GM18951 (cell line): ENCODE measurements at regions not wholly inside any gene's neighbourhood (a gene's known extent, or its start where the extent isn't known, plus 50 kb on each side); places are given as distances from the start of the nearest gene placed in this dataset.

Source experiments
- POLR2A ChIP-seq: IDR thresholded peaks from 4 replicates; pipeline ENCODE4 v1.6.1; 2011; ENCODE audit warnings: mild to moderate bottlenecking; ENCODE audit not compliant: insufficient read length, insufficient read depth; ENCODE audit errors: extremely low read depth
- in situ Hi-C: fragments of 300-500 bp; cut with MboI; formaldehyde crosslinking; loops from one replicate; pipeline ENCODE4 v1.12.0; 2022; ENCODE audit warnings: low sequenced_read_pairs, mixed read lengths, inconsistent platforms; ENCODE audit not compliant: unreplicated experiment

GRCh38 chr16:72437891-72438290, 265.9 kb upstream of the PMFBP1 start:
- TF ChIP-seq POLR2A, result no peak
- in situ Hi-C loops, result no loop called here

- TF ChIP-seq POLR2A, result no peak
- in situ Hi-C loops, result no loop called here
Measured at GRCh38 chr16:72434159-72434558, 262.2 kb upstream of the PMFBP1 start.

GRCh38 chr16:72430121-72430520, 258.2 kb upstream of the PMFBP1 start:
- in situ Hi-C loops, result no loop called here
- TF ChIP-seq POLR2A, result no peak

GRCh38 chr16:72429671-72430081, 257.7 kb upstream of the PMFBP1 start:
- in situ Hi-C loops, result no loop called here
- no peak for TF ChIP-seq POLR2A

GRCh38 chr16:72428681-72429376, 256.9 kb upstream of the PMFBP1 start:
- in situ Hi-C loops, result no loop called here
- no peak for TF ChIP-seq POLR2A

GRCh38 chr16:72427783-72428331, 255.9 kb upstream of the PMFBP1 start:
- TF ChIP-seq POLR2A, result no peak
- in situ Hi-C loops, result no loop called here

- no peak for TF ChIP-seq POLR2A
- in situ Hi-C loops, result no loop called here
Measured at GRCh38 chr16:72427051-72427782, 255.3 kb upstream of the PMFBP1 start.

GRCh38 chr16:72426386-72426785, 254.4 kb upstream of the PMFBP1 start:
- in situ Hi-C loops, result no loop called here
- no peak for TF ChIP-seq POLR2A

GRCh38 chr16:72425571-72426341, 253.8 kb upstream of the PMFBP1 start:
- no peak for TF ChIP-seq POLR2A
- in situ Hi-C loops, result no loop called here

GRCh38 chr16:72424757-72425156, 252.8 kb upstream of the PMFBP1 start:
- no peak for TF ChIP-seq POLR2A
- in situ Hi-C loops, result no loop called here

- no peak for TF ChIP-seq POLR2A
- in situ Hi-C loops, result no loop called here
Measured at GRCh38 chr16:72422308-72422897, 250.4 kb upstream of the PMFBP1 start.

GRCh38 chr16:72419638-72420037, 247.7 kb upstream of the PMFBP1 start:
- in situ Hi-C loops, result no loop called here

GRCh38 chr16:72415379-72415778, 243.4 kb upstream of the PMFBP1 start:
- in situ Hi-C loops, result no loop called here
- no peak for TF ChIP-seq POLR2A

More at GRCh38 chr16:72419638-72420037, 247.7 kb upstream of the PMFBP1 start:
- TF ChIP-seq POLR2A, result no peak
